Stimulated activated naive CD8-positive, alpha-beta T cell treated with anti-CD3 and anti-CD28 coated beads, Interleukin-15, amount 100 ng/mL, for 72 hours (primary cell): ENCODE measurements at regions not wholly inside any gene's neighbourhood (a gene's known extent, or its start where the extent isn't known, plus 50 kb on each side); places are given as distances from the start of the nearest gene placed in this dataset.

ENCODE experiments used
- ATAC-seq: fragments of 150-1000 bp; cut with Tn5 transposase; 2 replicates; pipeline ENCODE4 v1.10.0; 2021; ENCODE audit warnings: mild to moderate bottlenecking, moderate library complexity
- DNase-seq, 2 donors: peaks; one replicate each; pipeline ENCODE4 v3.0.0; 2021 to 2022
- H3K27ac Mint-ChIP-seq, 2 donors: one replicate each; pipeline ENCODE4 v1.8.0; 2022; ENCODE audit warnings: mild to moderate bottlenecking in 2 of 2, mixed read lengths in 2 of 2, moderate library complexity in 2 of 2
- H3K27me3 Mint-ChIP-seq: one replicate; pipeline ENCODE4 v1.8.0; 2022; ENCODE audit warnings: mixed read lengths
- H3K4me1 Mint-ChIP-seq: one replicate; pipeline ENCODE4 v1.8.0; 2022; ENCODE audit warnings: mild to moderate bottlenecking, mixed read lengths
- H3K4me3 Mint-ChIP-seq, 2 donors: one replicate each; pipeline ENCODE4 v1.8.0; 2022; ENCODE audit warnings: mild to moderate bottlenecking in 2 of 2, mixed read lengths in 2 of 2, moderate library complexity in 1 of 2
- H3K9me3 Mint-ChIP-seq, 2 donors: one replicate each; pipeline ENCODE4 v1.8.0; 2022; ENCODE audit warnings: mixed read lengths in 2 of 2

DNA sequence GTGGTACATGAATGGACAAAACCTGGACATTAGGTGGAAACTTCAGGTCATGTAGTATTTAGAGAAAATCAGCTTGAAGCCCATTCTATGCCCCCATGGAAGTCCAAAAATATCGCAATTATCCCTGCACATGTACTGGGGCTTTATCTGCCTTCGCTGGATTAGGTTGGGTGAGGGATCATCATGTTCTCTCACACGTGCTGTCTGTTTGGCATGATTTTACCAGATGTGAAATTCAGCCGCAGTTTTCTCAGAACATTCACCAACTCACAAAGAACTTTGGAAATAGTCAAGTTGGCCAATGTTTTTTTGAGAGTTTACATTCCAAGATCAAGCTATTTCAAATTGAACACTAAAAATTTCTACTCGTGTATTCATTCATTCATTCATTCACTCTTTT is 459.8 kb upstream of the CITED2 start:
- no peaks in the 10 kb centered on the region for H3K4me1 Mint-ChIP-seq
- peaks cover 0 to 6% of the 10 kb centered on the region in 2 donors for H3K9me3 Mint-ChIP-seq
- DNase-seq (no peak), ATAC-seq (no peak)
- H3K27me3 Mint-ChIP-seq, result peaks cover 19% of the 10 kb centered on the region
- H3K27ac Mint-ChIP-seq, result no peak overlapping the region
- H3K4me3 Mint-ChIP-seq, result no peak overlapping the region

DNA sequence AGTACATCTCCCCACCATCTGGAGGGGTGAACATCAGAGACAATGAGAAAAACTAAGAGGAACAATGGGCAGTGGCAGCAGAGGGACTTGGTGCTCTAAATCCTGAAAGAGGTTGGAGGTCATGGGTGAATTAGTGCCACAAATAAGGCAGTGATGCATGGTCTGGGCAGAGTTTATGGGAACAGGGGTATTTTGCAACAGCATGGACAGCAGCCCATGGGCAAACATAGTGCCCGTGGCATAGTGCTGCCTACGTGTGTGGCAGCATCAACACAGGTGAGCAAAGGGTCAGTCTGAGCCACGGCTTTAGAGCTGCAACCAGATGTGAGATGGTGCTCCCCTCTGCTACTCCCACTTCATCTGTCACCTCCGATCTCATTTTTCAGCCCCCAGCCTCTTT is 459.1 kb upstream of the CITED2 start:
- Mint-ChIP-seq H3K4me3 (no peak overlapping the region), H3K9me3 (peaks cover 0 to 6% of the 10 kb centered on the region in 2 donors), H3K27me3 (peaks cover 19% of the 10 kb centered on the region), H3K4me1 (no peaks in the 10 kb centered on the region), H3K27ac (no peak overlapping the region)
- ATAC-seq, result no peak
- DNase-seq, result no peak

DNA sequence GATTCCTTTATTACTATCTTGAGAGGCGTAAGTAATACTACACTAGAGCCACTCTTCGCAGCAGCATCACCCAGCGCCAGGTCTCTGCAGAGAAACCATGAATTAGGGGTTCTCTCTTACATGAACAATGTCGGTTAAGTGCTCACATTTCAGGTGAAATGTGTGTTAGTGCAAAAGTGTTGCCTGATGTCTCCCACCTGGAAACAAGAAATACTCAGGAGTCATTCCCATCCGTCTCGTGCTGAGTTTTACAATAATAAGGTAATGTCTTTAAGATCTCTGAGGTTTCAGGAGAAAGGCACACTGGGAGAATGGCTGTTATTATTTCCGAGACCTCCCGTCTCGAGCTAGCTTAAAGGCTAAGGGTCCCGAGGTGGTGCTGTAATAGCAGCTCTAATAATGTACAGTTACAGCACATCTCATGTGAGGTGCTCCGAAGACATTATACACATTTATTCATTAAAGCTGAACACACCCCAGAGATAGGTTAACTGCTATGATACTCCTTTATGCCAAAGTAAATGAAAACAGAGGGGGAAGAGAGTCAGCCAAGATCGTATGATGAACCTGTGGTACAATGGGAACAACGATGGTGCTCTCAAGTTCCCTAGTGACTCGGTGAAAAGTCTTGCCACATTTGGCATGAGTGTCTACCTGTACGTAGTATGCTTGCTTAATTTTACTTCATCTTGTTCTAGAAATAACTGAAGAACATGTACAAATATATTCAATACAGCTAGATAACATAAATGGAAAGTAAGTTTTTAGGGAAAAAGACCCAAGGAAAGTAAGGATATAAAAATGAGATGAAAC is 458.3 kb upstream of the CITED2 start:
- H3K4me1 Mint-ChIP-seq, result no peaks in the 10 kb centered on the region
- peaks cover 0 to 2% of the 10 kb centered on the region in 2 donors for H3K9me3 Mint-ChIP-seq
- H3K27me3 Mint-ChIP-seq, result peaks cover 19% of the 10 kb centered on the region
- DNase-seq (no peak), ATAC-seq (no peak)
- H3K27ac Mint-ChIP-seq, result peak overlapping the region in 1 of 2 donors; percentile 8
- no peak overlapping the region for H3K4me3 Mint-ChIP-seq

DNA sequence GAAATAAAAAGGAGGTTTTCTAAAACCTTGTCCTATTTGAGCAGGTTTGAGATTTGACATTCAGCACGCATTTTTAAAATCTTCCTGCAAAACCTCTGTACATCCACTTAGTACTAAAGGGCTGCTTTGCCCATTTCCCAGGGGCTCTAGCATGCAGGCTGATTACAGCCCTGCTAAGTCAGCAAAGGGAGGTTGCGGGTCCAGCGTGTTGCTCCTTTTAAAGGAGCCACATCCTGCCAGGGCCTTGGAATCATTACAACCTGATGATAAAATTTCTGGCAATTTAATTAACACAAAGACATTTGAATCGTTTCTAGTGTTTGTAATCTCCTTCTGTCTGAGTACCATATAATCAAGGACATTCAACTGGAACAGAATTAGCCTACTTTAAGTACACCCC is 455.1 kb upstream of the CITED2 start:
- Mint-ChIP-seq H3K27me3 (peaks cover 22% of the 10 kb centered on the region), H3K27ac (no peak overlapping the region), H3K4me3 (no peak overlapping the region), H3K9me3 (no peaks in the 10 kb centered on the region), H3K4me1 (no peaks in the 10 kb centered on the region)
- no peak for DNase-seq
- ATAC-seq, result no peak

DNA sequence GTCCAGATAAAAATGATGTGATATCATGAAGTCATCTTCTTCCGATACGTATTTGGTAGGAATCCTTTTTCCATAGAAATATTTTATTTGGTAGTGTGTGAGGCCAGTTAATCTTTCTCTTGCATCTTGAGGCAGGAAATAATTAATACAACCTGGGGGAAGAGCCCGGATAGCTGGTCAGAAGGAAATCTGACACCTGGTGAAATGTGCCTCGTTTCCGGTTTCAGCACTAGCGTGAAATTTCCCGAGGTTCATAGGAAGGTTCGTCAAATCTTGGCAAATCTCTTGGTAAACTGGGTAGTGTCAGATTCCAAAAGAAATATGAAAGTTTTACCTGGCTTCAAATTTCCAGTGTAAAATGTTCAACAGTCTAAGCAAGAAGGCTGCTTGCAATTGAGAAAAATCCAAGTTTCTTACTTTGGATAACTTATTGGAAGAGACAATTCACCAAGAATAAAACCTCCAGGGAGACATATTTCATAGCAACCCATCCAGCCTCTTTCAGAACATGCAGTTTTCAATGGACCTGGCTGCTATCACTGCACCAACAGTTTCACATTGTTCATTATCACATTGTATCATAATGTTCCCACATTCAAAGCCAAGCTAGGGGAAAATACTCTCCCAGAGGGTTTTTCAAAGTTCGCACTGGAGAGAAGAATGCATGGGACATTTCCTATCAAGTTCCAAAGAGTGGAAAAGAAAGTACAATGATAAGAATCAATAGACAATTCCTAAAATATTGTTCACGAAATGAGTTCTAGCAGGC is 454.5 kb upstream of the CITED2 start:
- no peaks in the 10 kb centered on the region for H3K4me1 Mint-ChIP-seq
- peaks cover 15% of the 10 kb centered on the region for H3K27me3 Mint-ChIP-seq
- no peak for ATAC-seq
- no peak overlapping the region for H3K4me3 Mint-ChIP-seq
- DNase-seq, result no peak
- H3K27ac Mint-ChIP-seq, result no peak overlapping the region
- H3K9me3 Mint-ChIP-seq, result no peaks in the 10 kb centered on the region

DNA sequence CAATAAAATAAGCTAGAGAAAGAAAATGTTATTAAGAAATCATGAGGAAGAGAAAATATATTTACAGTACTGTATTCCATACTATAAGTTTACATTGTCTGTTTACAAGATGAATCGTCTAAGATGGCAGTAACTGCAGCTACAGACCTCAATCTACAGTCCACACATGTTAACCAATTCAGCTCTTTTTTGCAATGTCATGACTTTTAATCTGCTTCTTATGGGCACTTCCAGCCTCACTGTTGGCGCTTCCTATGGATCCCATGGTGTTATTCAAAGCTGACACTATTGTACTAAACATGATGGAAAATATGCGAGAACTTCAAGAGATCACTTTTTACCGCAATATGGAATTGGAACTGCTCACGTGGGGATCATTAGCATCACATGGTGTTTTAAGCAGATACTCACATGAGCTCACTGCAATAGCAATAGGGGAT is 451.5 kb upstream of the CITED2 start:
- H3K4me1 Mint-ChIP-seq, result no peaks in the 10 kb centered on the region
- ATAC-seq, result no peak
- no peak overlapping the region for H3K27ac Mint-ChIP-seq
- peaks cover 24% of the 10 kb centered on the region for H3K27me3 Mint-ChIP-seq
- no peak for DNase-seq
- no peak overlapping the region for H3K4me3 Mint-ChIP-seq
- H3K9me3 Mint-ChIP-seq, result no peaks in the 10 kb centered on the region

DNA sequence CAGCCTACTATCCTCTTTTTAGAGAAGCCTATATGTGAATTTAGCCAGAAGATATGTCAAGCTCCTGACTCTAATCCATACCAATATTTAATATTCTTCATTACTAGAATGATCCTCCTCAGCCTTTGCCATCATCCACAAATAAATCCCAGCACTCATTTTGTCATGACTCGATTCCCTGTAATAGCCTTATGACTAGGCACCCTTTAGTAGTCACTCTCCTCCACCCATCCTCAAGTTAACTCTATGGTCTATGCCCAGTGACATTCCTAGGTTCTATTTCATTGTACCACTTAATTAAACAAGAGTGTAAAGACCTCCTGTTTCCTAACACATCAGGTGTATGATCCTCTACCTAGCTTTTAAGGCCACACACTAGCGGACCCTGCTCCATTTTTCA is 450.4 kb upstream of the CITED2 start:
- peaks cover 24% of the 10 kb centered on the region for H3K27me3 Mint-ChIP-seq
- H3K9me3 Mint-ChIP-seq, result no peaks in the 10 kb centered on the region
- no peak for DNase-seq
- no peak for ATAC-seq
- no peaks in the 10 kb centered on the region for H3K4me1 Mint-ChIP-seq
- H3K27ac Mint-ChIP-seq, result no peak overlapping the region
- no peak overlapping the region for H3K4me3 Mint-ChIP-seq

DNA sequence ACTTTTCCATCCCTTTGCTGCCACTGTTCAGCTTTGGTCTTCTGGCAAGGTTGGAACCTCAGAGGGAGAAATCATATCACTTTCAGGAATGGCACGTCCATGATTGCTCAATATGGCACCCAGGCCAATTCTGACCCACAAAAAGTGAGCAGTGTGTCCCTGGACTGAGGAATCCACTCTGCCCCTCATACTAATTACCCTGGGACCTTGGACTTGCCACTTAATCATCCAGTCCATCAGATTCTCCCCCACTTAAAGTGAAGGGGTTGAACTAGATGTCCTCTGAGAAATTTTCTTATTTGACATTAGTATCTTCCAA is 449.3 kb upstream of the CITED2 start:
- no peak for ATAC-seq
- H3K9me3 Mint-ChIP-seq, result no peaks in the 10 kb centered on the region
- no peak for DNase-seq
- H3K27me3 Mint-ChIP-seq, result peaks cover 26% of the 10 kb centered on the region
- no peaks in the 10 kb centered on the region for H3K4me1 Mint-ChIP-seq
- no peak overlapping the region for H3K4me3 Mint-ChIP-seq
- H3K27ac Mint-ChIP-seq, result no peak overlapping the region

DNA sequence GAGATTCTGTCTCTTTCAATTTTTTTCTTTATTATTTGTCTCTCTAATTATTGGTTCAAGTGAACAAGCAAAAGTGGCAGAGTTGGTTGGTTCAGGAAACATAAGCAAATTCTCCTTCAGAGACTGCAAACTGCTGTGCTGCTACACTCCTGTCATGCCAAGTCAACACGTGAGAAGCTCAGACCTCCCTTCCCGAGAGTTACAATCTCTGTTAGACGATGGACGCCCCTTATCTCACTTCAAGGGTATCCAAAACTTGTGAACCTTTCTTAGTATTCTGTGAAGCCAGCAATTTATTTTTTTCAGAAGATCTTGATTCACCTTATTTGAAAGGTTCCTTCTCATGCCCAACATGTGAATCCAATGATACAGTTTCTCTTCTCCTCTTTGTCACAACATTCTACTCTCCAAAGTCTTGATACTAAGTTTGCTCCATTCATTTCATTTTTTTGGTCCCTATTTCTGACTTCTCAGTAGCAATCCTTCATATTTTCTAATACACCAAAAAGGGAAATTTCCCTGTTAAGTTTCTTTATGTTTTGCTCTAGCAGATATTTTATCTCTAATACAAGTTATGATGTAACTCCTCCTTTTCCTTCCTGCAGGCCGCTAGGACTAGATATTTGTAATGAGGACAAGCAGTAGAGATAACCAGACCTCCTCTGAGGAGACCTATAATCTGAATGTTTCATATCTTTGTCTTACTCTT is 448.8 kb upstream of the CITED2 start:
- ATAC-seq (no peak), DNase-seq (no peak)
- Mint-ChIP-seq H3K4me1 (no peaks in the 10 kb centered on the region), H3K9me3 (no peaks in the 10 kb centered on the region), H3K4me3 (no peak overlapping the region), H3K27ac (no peak overlapping the region), H3K27me3 (peaks cover 31% of the 10 kb centered on the region)

DNA sequence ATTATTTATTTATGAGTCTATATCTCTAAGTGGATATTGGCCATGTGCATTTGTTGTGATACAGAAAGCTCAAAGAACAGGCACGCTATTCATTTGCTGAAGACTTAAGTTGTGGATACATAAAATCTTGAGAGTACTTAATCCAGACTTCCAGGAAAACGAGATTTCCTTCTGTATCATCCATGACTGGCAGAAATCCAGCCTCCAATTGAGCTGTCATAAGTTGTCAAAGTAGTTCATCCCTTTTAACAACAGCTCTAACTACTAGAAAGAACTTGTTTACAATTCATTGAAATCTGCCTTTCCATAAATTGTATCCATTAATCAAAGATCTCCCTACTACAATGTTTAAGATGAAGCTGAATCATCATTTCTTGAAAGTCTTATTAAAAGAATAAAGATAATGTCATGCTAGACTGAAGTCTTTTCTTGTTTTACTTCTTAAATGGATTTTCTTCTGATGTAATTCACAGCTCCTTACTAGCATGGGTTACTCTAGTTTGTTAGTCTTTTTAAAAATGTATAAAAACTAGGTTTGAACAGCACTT is 447.3 kb upstream of the CITED2 start:
- no peak for DNase-seq
- Mint-ChIP-seq H3K4me1 (no peaks in the 10 kb centered on the region), H3K27ac (no peak overlapping the region), H3K4me3 (no peak overlapping the region), H3K27me3 (peaks cover 42% of the 10 kb centered on the region), H3K9me3 (no peaks in the 10 kb centered on the region)
- no peak for ATAC-seq

DNA sequence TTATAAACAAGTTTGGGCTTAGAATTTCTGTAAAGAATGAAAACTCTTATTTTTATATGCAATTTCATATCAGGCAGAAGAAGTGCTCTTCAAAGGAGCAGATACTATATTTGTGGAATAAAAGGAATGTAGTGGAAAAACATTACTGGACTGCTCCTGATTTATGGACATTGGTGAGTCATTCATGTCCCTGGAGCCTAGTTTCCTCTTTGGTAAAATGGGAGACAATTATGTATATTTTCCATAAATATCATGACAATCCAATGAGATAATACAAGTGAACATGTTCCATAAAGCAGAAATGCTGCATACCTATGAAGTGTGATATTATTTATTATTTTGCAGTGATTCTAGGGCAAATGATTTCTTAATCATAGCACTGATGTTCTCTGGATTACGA is 445.8 kb upstream of the CITED2 start:
- Mint-ChIP-seq H3K27ac (no peak overlapping the region), H3K4me3 (no peak overlapping the region), H3K4me1 (no peaks in the 10 kb centered on the region), H3K27me3 (peaks cover 51% of the 10 kb centered on the region), H3K9me3 (no peaks in the 10 kb centered on the region)
- ATAC-seq (no peak), DNase-seq (no peak)

DNA sequence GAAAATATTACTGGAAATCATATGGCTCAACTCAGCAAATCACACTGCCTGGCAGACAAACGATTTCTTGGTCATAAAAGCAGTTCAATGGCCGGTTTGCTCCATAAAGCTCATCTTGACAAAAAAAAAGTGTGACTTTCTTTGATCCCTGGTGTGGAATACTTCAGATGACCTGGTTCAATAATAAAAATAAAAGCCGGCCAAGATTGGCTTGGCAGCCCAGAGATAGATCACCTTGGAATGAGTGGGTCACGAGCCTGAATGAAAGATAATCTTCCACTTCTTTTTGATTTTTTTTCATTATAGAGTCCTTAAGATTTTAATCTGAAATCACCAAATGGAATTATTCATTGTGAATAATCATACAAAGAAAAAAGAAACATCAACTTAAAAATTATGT is 445.3 kb upstream of the CITED2 start:
- H3K27me3 Mint-ChIP-seq, result peaks cover 46% of the 10 kb centered on the region
- H3K9me3 Mint-ChIP-seq, result no peaks in the 10 kb centered on the region
- DNase-seq (no peak), ATAC-seq (no peak)
- no peaks in the 10 kb centered on the region for H3K4me1 Mint-ChIP-seq
- no peak overlapping the region for H3K27ac Mint-ChIP-seq
- no peak overlapping the region for H3K4me3 Mint-ChIP-seq

DNA sequence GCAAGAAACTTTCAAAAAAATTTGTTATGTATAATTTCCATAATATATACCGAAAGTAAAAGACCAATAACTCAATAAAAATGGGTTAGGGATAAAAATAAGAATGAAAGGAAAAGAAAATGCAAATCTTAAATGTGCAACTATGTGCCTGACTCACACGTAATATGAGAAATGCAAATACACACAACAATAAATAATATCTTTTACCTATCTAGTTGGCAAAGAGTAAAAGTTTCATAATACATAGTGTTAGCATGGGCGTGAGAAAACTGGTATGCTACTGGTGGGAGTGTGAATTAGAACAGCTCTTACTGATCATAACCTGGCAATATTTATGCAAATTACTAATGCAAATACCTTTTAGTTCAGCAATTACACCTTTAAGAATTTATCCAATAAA is 438.5 kb upstream of the CITED2 start:
- Mint-ChIP-seq H3K4me3 (no peak overlapping the region), H3K4me1 (no peaks in the 10 kb centered on the region), H3K9me3 (no peaks in the 10 kb centered on the region), H3K27ac (no peak overlapping the region), H3K27me3 (peaks cover 20% of the 10 kb centered on the region)
- no peak for ATAC-seq
- DNase-seq, result no peak

DNA sequence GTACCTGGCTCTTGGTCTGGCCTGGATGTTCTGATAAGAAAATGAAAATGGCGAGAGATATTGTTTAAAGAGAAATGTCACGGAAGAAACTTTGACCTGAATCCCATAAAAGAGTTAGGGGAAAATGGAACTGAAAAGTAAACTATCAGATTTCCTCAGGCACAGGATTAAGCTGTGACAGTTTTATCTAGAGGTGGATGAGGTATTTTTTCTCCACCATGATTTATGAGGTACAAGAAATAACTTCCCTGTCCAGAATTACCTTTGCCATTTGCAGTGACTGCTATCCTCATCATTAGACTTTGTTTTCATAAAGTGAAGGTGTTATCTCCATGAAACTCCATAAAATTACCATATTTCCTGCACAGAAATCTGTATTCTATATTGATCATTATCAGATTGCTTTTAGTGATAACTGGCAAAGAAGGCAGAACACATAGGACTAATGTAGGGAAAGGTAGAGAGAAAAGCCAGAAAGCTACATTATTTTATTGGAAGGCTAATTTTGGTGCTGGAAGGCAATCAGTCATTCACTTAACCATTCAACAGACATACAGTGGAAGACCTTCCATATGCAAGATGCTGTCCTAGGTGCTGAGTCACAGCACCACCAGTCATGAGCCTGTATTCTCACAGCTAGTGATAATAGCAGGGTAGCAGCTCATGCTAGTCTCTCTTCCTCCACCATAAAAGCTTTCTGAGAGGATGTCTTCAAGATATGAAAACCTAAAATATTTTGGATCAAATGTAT is 427.3 kb upstream of the CITED2 start:
- Mint-ChIP-seq H3K4me3 (no peak overlapping the region), H3K27ac (no peak overlapping the region), H3K27me3 (no peaks in the 10 kb centered on the region), H3K4me1 (no peaks in the 10 kb centered on the region), H3K9me3 (no peaks in the 10 kb centered on the region)
- DNase-seq (no peak), ATAC-seq (no peak)

DNA sequence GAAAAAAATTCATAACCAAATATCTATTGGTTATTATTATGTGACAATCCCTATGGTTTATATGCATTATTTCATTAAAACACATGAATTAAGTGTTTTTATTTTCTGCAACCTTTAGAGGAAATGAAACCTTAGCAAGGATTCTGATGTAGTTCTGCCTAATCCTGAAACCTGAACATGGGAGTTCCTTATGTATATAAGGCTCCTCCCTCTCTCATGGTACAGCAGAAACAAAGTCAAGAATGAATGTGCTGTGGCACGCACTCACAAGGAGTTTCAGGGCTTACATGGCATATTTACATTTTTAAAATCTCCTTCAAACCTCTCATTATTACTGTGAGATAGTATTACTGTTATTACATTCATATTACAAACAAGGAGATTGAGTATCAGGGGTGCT is 426.4 kb upstream of the CITED2 start:
- no peaks in the 10 kb centered on the region for H3K9me3 Mint-ChIP-seq
- H3K4me3 Mint-ChIP-seq, result no peak overlapping the region
- DNase-seq, result no peak
- no peaks in the 10 kb centered on the region for H3K4me1 Mint-ChIP-seq
- no peaks in the 10 kb centered on the region for H3K27me3 Mint-ChIP-seq
- no peak for ATAC-seq
- no peak overlapping the region for H3K27ac Mint-ChIP-seq
